ENCODE measurements at regions not wholly inside any gene's neighbourhood (a gene's known extent, or its start where the extent isn't known, plus 50 kb on each side); places are given as distances from the start of the nearest gene placed in this dataset.
"Not testable (repeated sequence)": the region's sequence is repeated elsewhere in the genome, so short reads cannot be mapped to it uniquely, and the experiment has no call there.

DNA sequence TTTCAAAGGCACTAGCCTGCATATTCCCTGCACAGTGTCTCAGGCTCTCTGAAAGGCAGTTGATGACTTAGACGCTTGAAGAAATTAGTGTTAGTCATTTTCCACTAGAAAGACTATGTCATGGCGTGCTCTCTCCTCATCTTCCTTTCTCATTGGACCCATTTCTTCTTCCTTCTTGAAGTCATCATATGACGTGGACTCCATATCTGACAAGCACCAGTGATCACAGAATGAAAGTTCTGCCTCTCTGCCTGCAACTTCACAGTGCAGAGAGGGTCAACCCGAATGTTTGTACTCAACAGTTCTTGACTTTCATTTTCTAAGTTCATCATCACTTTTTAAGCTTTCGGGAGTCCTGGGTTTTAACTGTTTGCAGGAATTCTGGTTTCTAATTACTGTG lies 63.7 kb upstream of the CYRIA start:
- no peak for DNase-seq (ENCODE audit: low read depth)

DNA sequence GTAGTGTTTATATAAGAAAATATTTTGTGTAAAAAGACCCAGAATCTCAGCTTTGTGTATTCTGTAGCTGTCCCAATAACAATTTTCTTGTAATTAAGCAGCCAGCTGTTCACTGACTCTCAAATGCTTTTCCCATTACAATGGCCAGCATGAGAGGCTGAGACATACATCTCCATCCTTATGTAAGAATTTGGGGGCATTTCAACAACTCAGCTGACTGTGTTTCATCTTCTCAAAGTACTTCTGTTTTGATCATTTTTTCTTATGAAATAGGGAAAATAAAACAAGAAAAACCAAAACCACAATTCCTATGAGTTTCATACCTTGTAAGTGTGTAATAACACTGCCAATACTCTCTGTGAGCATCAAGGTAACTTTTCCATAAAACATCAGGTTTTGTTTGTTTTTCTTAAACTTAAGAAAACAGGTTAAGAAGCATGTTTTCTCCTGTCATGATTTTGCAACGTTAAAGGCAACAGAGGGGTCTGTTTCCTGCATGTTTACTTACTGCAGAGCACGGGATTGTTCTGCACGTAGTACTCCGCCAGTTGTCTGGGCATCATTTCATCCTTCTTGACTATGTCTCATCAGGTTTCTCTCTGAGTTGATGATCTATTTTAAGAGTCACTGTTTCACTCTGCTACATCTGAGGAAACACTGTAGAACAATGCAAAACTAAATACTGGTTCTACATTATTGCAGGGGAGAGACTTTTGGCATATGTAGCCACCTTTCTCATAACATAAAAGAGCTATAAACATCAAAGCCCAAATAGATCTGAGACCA lies 62.9 kb upstream of the CYRIA start:
- DNase-seq (ENCODE audit: low read depth) = no peak

GRCh38 chr2:16727849-16728248 lies 62.2 kb upstream of the CYRIA start:
- DNase-seq (ENCODE audit: low read depth) = not testable (repeated sequence)

- no peak for DNase-seq (ENCODE audit: low read depth)
These were observed 61.6 kb upstream of the CYRIA start for GRCh38 chr2:16727256-16727655.

DNA sequence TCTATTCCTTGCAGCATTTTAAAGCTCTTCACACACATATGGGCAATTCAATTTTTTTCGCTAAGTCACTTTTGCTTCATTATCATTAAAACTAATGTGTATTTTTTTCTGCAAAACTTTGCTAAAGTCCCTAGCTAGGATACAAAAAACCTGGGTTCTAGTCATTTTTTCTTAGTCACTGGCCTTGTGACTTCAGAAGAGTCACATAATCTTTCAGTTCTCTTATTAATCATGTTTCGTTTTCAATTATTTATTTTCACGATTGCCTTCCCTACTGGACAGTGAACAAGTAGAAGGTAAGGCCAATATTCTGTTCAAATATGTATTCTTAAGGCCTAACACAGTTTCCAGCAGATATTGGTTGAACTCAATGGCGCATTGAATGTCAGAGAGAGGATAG lies 60.9 kb upstream of the CYRIA start:
- no peak for DNase-seq (ENCODE audit: low read depth)

DNA sequence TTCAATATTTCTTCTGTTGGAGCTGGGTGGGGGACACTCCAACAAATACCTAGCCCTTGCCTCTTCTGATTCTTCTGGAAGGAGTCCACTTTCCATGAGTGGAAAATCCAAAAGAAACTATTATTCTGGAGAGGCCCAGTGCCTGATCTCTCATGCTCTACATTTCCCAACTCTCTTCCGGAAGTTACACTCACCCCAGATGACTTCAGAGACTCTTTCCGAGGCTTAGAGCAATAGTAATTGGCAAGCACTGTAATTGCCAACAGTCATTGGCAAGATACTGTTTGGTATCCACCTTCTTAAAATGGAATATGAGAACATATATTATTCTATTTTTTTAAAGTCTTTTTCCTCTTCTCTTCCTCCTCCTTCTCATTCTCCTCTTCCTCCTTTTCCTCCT lies 60.5 kb upstream of the CYRIA start:
- no peak for DNase-seq (ENCODE audit: low read depth)

DNA sequence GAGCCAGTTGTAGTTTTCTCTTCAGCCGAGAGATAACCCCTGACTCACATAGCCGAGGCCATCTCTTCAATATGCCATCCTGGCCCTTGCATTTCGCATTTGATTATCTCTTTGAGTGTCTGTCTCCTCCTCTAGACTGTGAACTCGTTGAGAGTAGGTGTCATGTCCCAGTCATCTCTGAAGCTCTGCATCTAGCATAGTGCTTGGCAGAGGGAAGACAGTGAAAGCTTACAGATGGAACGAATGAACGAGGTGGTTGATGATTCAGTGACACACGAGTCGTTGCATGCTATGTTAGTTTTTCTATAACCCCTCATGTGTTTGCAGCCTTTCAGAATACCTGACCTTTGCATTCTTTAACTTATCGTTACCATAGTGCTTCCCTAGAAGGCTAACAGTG lies 59.9 kb upstream of the CYRIA start:
- DNase-seq (ENCODE audit: low read depth) = no peak

GRCh38 chr2:16722677-16723076 lies 57.0 kb upstream of the CYRIA start:
- no peak for DNase-seq (ENCODE audit: low read depth)

- no peak for DNase-seq (ENCODE audit: low read depth)
These were observed 56.5 kb upstream of the CYRIA start for GRCh38 chr2:16722126-16722525.

DNA sequence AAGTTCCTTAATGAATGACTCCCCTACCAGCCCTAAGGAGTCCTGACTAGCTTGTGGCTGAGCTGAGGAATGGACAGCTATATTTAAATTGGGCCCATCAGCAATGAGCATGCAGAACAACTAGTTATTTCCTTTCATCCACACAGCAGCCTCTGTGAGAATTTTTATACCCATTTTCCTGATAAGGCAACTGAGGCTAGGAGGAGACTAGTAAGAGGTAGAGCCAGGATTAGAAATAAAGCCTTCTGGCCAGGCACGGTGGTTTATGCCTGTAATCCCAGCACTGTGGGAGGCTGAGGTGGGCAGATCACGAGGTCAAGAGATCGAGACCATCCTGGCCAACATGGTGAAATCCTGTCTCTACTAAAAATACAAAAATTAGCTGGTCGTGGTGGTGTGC lies 55.9 kb upstream of the CYRIA start:
- not testable (repeated sequence) for DNase-seq (ENCODE audit: low read depth)

DNA sequence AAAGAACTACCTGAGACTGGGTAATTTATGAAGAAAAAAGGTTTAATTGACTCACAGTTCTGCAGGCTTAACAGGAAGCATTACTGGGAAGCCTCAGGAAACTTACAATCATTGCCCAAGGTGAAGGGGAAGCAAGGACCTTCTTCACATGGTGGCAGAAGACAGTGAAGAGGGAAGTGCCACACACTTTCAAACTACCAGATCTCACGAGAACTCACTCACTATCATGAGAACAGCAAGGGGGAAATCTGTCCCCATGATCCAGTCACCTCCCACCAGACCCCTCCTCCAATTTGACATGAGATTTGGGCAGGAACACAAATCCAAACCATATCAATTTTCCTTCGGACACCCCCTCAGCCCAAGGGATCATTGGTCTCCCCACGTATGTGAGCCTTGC lies 55.1 kb upstream of the CYRIA start:
- not testable (repeated sequence) for DNase-seq (ENCODE audit: low read depth)

DNA sequence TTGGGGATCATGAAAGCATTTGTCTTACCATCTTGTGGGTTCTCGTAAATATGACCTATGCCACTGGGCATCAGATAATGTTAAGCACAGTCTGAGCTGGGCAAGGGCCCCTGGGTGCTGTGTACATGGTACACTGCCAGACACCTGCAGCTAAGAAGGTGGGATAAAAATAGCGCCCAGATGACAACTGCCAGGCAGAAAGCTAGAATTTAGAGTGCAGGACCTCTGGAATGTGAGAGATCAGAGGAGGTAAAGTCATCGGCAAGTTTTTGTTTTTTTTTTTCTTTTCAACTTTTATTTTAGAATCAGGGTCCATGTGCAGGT lies 53.8 kb upstream of the CYRIA start:
- no peak for DNase-seq (ENCODE audit: low read depth)

- no peak for DNase-seq (ENCODE audit: low read depth)
These were observed 53.2 kb upstream of the CYRIA start for GRCh38 chr2:16718576-16719484.

- no peak for DNase-seq (ENCODE audit: low read depth)
These were observed 51.8 kb upstream of the CYRIA start for GRCh38 chr2:16717477-16717876.

- DNase-seq (ENCODE audit: low read depth) = no peak
These were observed 51.3 kb upstream of the CYRIA start for GRCh38 chr2:16716944-16717343.

DNA sequence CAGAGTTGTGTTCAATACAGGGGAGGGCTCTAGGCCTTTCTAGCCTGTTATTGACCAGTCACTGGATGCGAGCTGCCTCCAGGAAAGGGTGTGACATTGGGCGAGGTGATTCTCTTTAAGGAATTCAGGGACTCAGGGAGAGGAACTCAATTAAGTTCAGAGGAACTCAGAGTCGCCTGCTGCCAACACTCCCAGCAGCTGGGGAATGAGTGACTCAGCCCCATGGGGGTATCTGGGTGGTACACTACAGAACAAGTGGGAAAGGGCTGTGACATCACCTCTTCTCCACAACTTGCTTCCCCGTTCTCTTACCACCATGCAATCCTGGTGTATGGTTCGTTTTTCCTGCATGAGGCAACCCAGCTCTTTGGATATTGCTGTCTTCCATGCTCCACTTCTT lies 50.4 kb upstream of the CYRIA start:
- no peak for DNase-seq (ENCODE audit: low read depth)

Measured in forelimb muscle (tissue), 1 donor.